ENCODE measurements at regions not wholly inside any gene's neighbourhood (a gene's known extent, or its start where the extent isn't known, plus 50 kb on each side); places are given as distances from the start of the nearest gene placed in this dataset.

GRCh38 chr1:5245348-5245747 is 590.9 kb downstream of the AJAP1 start:
- TF ChIP-seq CTCF (IDR thresholded peaks at IDR 0.05 in 4 of 5, conservative IDR thresholded peaks at IDR 0.05 in 1 of 5): no peak
- TF ChIP-seq POLR2A (IDR thresholded peaks at IDR 0.05): no peak

Measured in gastrocnemius medialis (tissue), 4 donors.